Loucy (cell line): ENCODE measurements at regions not wholly inside any gene's neighbourhood (a gene's known extent, or its start where the extent isn't known, plus 50 kb on each side); places are given as distances from the start of the nearest gene placed in this dataset.

Source experiments
- CTCF ChIP-seq: fragments of 200-600 bp; sonication (generic); conservative IDR thresholded peaks from 2 replicates; pipeline ENCODE4 v1.5.1; 2014; ENCODE audit warnings: mild to moderate bottlenecking, antibody characterized with exemption, low read length
- EZH2phosphoT487 ChIP-seq: fragments of 200-600 bp; IDR thresholded peaks from 2 replicates; pipeline ENCODE4 v1.6.1; 2018; ENCODE audit warnings: antibody characterized with exemption, mild to moderate bottlenecking, moderate library complexity, borderline replicate concordance

GRCh38 chr11:106271686-106272085 is 194.2 kb downstream of the AASDHPPT start:
- no peak for TF ChIP-seq CTCF
- no peak for TF ChIP-seq EZH2phosphoT487
